ENCODE measurements at regions not wholly inside any gene's neighbourhood (a gene's known extent, or its start where the extent isn't known, plus 50 kb on each side); places are given as distances from the start of the nearest gene placed in this dataset.

- CTCF ChIA-PET: interaction anchor here (0.8 to 2.1 kb wide), 15 partner anchors 8 to 966 kb away, joined by 3 to 11 read pairs (median 4); no protein-coding TSS in a partner anchor
- TF ChIP-seq CTCF (IDR thresholded peaks at IDR 0.05): peak; percentile 73
- Mint-ChIP-seq H3K9me3 (no peaks in the 10 kb centered on the region), H3K27ac (no peak overlapping the region), H3K27me3 (no peaks in the 10 kb centered on the region), H3K36me3 (ENCODE audit: low read depth) (no peaks in the 10 kb centered on the region), H3K4me1 (ENCODE audit: low read depth) (no peaks in the 10 kb centered on the region), H3K4me3 (no peak overlapping the region)
- intact Hi-C loops (cut with micrococcal nuclease): no loop called here
- POLR2A ChIA-PET: no interaction called here
- DNase-seq: peak; percentile 30
- peak; percentile 45 for ATAC-seq
Observed at GRCh38 chr4:138090150-138090917, 151.8 kb downstream of the SLC7A11 start.

GRCh38 chr4:138088449-138089208 is 153.5 kb downstream of the SLC7A11 start:
- intact Hi-C loops (cut with micrococcal nuclease): no loop called here
- no peak for DNase-seq
- no peaks in the 10 kb centered on the region for H3K9me3 Mint-ChIP-seq
- no peak overlapping the region for H3K27ac Mint-ChIP-seq
- TF ChIP-seq CTCF (IDR thresholded peaks at IDR 0.05): no peak
- H3K36me3 Mint-ChIP-seq (ENCODE audit: low read depth): no peaks in the 10 kb centered on the region
- no peak for ATAC-seq
- POLR2A ChIA-PET: no interaction called here
- H3K4me1 Mint-ChIP-seq (ENCODE audit: low read depth): no peaks in the 10 kb centered on the region
- no peaks in the 10 kb centered on the region for H3K27me3 Mint-ChIP-seq
- CTCF ChIA-PET: interaction anchor here (0.9 to 1.4 kb wide), 2 partner anchors 8 to 53 kb away, joined by 3 to 4 read pairs; no protein-coding TSS in a partner anchor
- H3K4me3 Mint-ChIP-seq: no peak overlapping the region

DNA sequence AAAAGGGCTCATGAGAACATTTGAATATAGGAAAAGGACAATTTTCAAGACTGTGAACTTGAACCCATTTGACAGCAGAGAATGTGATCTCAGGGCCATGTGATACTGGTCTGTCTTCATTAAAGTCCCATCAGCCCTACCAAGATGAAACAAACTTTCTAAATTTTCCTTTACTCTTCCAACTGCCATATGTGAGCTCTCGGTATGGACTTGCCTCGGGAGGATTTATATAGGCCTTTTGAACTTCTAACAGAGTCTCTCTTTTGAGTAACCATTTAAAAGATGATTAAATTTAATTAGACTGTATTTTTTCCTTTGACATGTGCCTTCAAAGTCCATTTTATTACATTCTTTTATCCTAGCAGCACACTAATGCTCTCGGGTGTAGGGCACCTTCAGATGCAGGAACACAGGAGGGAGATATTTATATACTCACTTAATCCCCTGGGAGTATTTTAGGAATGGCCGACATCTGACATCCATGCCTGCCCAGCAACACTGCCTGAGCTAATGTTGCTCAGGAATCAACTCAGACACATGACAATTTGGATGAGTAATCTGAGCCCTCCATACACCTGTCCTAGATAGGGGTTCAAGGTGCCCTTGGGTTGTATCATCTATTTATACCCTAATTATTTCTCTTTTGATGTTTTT is 155.0 kb downstream of the SLC7A11 start:
- Mint-ChIP-seq H3K27me3 (no peaks in the 10 kb centered on the region), H3K4me1 (ENCODE audit: low read depth) (no peaks in the 10 kb centered on the region), H3K4me3 (no peak overlapping the region), H3K36me3 (ENCODE audit: low read depth) (no peaks in the 10 kb centered on the region), H3K9me3 (no peaks in the 10 kb centered on the region), H3K27ac (no peak overlapping the region)
- intact Hi-C loops (cut with micrococcal nuclease): no loop called here
- POLR2A ChIA-PET: interaction anchor here (0.6 kb wide), 1 partner anchor 33 kb away, joined by 3 read pairs; no protein-coding TSS in a partner anchor
- TF ChIP-seq CTCF (IDR thresholded peaks at IDR 0.05): no peak
- CTCF ChIA-PET: no interaction called here
- no peak for ATAC-seq
- DNase-seq: no peak

DNA sequence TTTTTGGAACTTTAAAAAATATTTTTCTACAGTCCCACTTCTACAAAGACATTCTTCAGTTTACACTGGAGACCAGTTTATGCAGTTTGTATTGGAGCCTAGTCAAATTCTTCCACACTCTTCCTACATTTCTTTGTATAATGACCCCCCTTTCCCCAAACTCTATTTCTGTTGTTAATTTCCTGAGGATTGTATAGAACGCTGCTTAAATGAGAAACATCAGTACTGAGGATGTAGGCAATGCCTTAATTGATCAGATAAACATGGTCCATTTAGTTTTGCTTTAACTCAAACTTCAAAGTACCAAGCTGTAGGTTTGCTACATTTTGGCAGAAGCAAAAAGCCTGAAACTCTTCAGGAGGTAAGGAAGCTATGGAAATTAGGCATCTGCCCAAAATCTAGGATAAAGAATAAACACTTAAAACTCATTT is 155.5 kb downstream of the SLC7A11 start:
- Mint-ChIP-seq H3K4me1 (ENCODE audit: low read depth) (no peaks in the 10 kb centered on the region), H3K27ac (no peak overlapping the region), H3K4me3 (no peak overlapping the region), H3K36me3 (ENCODE audit: low read depth) (no peaks in the 10 kb centered on the region), H3K9me3 (no peaks in the 10 kb centered on the region), H3K27me3 (no peaks in the 10 kb centered on the region)
- no peak for TF ChIP-seq CTCF (IDR thresholded peaks at IDR 0.05)
- ATAC-seq: no peak
- ChIA-PET POLR2A (interaction anchor here (0.6 kb wide), 1 partner anchor 33 kb away, joined by 3 read pairs; no protein-coding TSS in a partner anchor), CTCF (no interaction called here)
- DNase-seq: no peak
- intact Hi-C loops (cut with micrococcal nuclease): no loop called here

Measured in activated CD8-positive, alpha-beta T cell treated with anti-CD3 and anti-CD28 coated beads for 36 hours (primary cell).